Skeletal muscle satellite cell (primary cell): ENCODE measurements at regions not wholly inside any gene's neighbourhood (a gene's known extent, or its start where the extent isn't known, plus 50 kb on each side); places are given as distances from the start of the nearest gene placed in this dataset.

Experiments used
- H3K27me3 ChIP-seq: 2 replicates; pipeline ENCODE4 v1.7.0; 2013; ENCODE audit warnings: low read length; ENCODE audit not compliant: control insufficient read depth, insufficient read depth
- H3K36me3 ChIP-seq: 2 replicates; pipeline ENCODE4 v1.7.0; 2013; ENCODE audit warnings: mild to moderate bottlenecking, control low read depth, low read length; ENCODE audit not compliant: insufficient read depth
- H3K4me1 ChIP-seq: 2 replicates; pipeline ENCODE4 v1.7.0; 2013; ENCODE audit warnings: low read length; ENCODE audit not compliant: control insufficient read depth, insufficient read depth
- H3K4me2 ChIP-seq: 2 replicates; pipeline ENCODE4 v1.7.0; 2013; ENCODE audit warnings: mild to moderate bottlenecking, low read length
- H3K4me3 ChIP-seq: 2 replicates; pipeline ENCODE4 v1.7.0; 2013; ENCODE audit warnings: low read length
- H3K9ac ChIP-seq: 2 replicates; pipeline ENCODE4 v1.7.0; 2013; ENCODE audit warnings: mild to moderate bottlenecking, low read depth, low read length, moderate library complexity
- H3K9me3 ChIP-seq: replicated peaks from 2 replicates; pipeline ENCODE4 v1.7.0; 2013; ENCODE audit warnings: mild to moderate bottlenecking, control low read depth, low read length

GRCh38 chr10:56728349-56728748 lies 367.3 kb upstream of the ZWINT start:
- no peak overlapping the region for H3K9ac ChIP-seq
- no peak overlapping the region for H3K4me2 ChIP-seq
- peaks cover 3% of the 10 kb centered on the region for H3K9me3 ChIP-seq
- H3K4me1 ChIP-seq, result no peaks in the 10 kb centered on the region
- H3K36me3 ChIP-seq, result no peaks in the 10 kb centered on the region
- no peak overlapping the region for H3K4me3 ChIP-seq
- no peaks in the 10 kb centered on the region for H3K27me3 ChIP-seq

DNA sequence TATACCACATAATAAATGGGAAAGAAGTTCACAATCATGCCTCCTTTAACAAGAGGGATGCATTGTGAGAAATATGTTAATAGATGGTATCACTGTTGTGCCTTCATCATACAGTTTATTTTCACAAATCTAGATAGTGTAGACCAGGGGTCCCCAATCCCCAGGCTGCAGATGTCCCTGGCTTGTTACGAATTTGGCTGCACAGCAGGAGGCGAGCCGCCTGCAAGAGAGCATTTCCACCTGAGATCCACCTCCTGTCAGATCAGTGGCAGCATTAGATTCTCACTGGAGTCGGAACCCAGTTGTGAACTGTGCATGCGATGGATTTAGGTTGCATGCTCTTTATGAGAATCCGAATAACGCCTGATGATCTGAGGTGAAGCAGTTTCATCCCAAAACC lies 361.9 kb upstream of the ZWINT start:
- no peaks in the 10 kb centered on the region for H3K27me3 ChIP-seq
- no peak overlapping the region for H3K4me3 ChIP-seq
- H3K4me1 ChIP-seq, result no peaks in the 10 kb centered on the region
- H3K4me2 ChIP-seq, result no peak overlapping the region
- no peaks in the 10 kb centered on the region for H3K9me3 ChIP-seq
- no peak overlapping the region for H3K9ac ChIP-seq
- H3K36me3 ChIP-seq, result no peaks in the 10 kb centered on the region

- no peaks in the 10 kb centered on the region for H3K4me1 ChIP-seq
- H3K36me3 ChIP-seq, result no peaks in the 10 kb centered on the region
- peaks cover 3% of the 10 kb centered on the region for H3K9me3 ChIP-seq
- H3K27me3 ChIP-seq, result no peaks in the 10 kb centered on the region
- no peak overlapping the region for H3K4me2 ChIP-seq
- no peak overlapping the region for H3K4me3 ChIP-seq
- H3K9ac ChIP-seq, result no peak overlapping the region
Observed at GRCh38 chr10:56715262-56715661, 354.2 kb upstream of the ZWINT start.

GRCh38 chr10:56698506-56698905 lies 337.4 kb upstream of the ZWINT start:
- no peaks in the 10 kb centered on the region for H3K27me3 ChIP-seq
- H3K9me3 ChIP-seq, result peaks cover 3% of the 10 kb centered on the region
- no peak overlapping the region for H3K4me2 ChIP-seq
- H3K4me1 ChIP-seq, result no peaks in the 10 kb centered on the region
- no peak overlapping the region for H3K9ac ChIP-seq
- no peak overlapping the region for H3K4me3 ChIP-seq
- H3K36me3 ChIP-seq, result no peaks in the 10 kb centered on the region

GRCh38 chr10:56679578-56679977 lies 318.5 kb upstream of the ZWINT start:
- H3K9me3 ChIP-seq, result no peaks in the 10 kb centered on the region

DNA sequence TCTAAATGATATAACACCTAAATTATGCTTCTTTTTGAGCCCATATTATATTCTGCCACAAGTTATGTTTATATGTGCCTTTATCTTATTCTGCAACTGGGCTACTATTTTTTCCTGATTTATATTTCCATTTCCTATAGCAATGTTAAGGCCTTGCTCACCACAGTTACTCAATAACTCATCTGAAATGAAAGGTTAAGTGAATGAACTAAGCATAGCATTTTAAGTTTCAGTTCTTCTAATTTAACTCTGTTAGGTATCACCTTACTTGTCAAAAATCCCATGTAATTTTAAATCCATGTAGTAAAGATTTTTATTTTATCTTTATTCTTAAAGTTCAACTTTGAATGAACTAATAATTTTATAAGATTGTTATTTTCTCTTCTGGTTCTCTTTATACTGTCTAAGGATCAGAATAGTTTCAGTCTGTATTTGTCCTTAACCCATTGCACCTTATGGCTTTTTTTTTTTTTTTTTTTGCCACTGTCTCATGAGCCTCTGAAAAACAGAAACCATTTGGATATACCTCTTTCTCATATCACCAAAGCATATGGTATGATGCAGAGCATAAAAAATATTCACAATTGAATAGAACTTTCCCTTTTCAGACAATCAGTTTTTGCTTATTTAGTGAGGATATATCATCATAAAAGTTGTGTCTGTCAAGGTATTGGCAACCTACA lies 301.8 kb upstream of the ZWINT start:
- Histone ChIP-seq H3K27me3 (no peaks in the 10 kb centered on the region), H3K4me1 (no peaks in the 10 kb centered on the region), H3K9ac (no peak overlapping the region), H3K4me3 (no peak overlapping the region), H3K9me3 (no peaks in the 10 kb centered on the region), H3K36me3 (no peaks in the 10 kb centered on the region), H3K4me2 (no peak overlapping the region)

More at GRCh38 chr10:56679578-56679977, 318.5 kb upstream of the ZWINT start:
- Histone ChIP-seq H3K4me2 (no peak overlapping the region), H3K36me3 (no peaks in the 10 kb centered on the region), H3K4me1 (no peaks in the 10 kb centered on the region), H3K4me3 (no peak overlapping the region), H3K27me3 (no peaks in the 10 kb centered on the region), H3K9ac (no peak overlapping the region)

GRCh38 chr10:56653289-56653688 lies 292.2 kb upstream of the ZWINT start:
- Histone ChIP-seq H3K4me1 (no peaks in the 10 kb centered on the region), H3K36me3 (no peaks in the 10 kb centered on the region), H3K4me3 (no peak overlapping the region), H3K27me3 (no peaks in the 10 kb centered on the region), H3K9me3 (no peaks in the 10 kb centered on the region), H3K9ac (no peak overlapping the region), H3K4me2 (no peak overlapping the region)

DNA sequence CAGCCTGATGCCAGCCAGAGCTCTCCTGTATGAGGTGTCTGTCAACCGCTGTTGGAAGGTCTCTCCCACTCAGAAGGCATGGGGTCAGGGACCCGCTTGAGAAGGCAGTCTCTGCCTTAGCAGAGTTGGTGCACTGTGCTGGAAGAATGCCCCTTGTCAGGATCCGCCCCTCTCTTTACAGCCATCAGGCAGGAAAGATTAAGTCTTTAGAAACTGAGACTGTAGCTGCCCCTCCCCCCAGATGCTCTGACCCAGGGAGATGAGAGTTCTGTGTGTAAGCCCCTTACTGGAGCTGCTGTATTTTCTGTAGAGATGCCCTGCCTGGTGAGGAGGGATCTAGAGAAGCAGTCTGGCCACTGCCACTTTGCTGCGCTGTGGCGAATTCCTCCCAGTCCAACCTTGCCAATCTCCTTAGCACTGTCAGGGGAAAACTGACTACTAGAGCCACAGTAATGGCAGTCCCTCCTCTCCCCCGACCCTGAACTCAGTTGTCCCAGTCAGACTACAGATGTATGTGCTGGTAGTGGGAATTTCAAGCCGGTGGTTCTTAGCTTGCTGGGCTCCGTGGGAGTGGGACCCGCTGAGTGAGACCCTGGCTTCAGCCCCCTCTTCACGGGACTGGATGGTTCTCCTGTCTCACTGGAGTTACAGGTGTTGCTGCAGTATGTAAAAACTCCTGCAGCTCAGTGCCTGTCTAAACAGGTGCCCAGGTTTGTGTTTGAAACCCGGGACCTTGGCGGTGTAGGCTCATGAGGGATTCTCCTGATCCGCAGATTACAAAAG lies 285.5 kb upstream of the ZWINT start:
- no peaks in the 10 kb centered on the region for H3K27me3 ChIP-seq
- no peak overlapping the region for H3K4me2 ChIP-seq
- H3K4me1 ChIP-seq, result no peaks in the 10 kb centered on the region
- no peaks in the 10 kb centered on the region for H3K36me3 ChIP-seq
- H3K4me3 ChIP-seq, result no peak overlapping the region
- peaks cover 7% of the 10 kb centered on the region for H3K9me3 ChIP-seq
- no peak overlapping the region for H3K9ac ChIP-seq

- H3K27me3 ChIP-seq, result no peaks in the 10 kb centered on the region
- no peak overlapping the region for H3K4me2 ChIP-seq
- H3K9me3 ChIP-seq, result no peaks in the 10 kb centered on the region
- no peaks in the 10 kb centered on the region for H3K4me1 ChIP-seq
- no peaks in the 10 kb centered on the region for H3K36me3 ChIP-seq
- no peak overlapping the region for H3K9ac ChIP-seq
- no peak overlapping the region for H3K4me3 ChIP-seq
Observed at GRCh38 chr10:56633876-56634452, 272.9 kb upstream of the ZWINT start.

GRCh38 chr10:56632537-56632936 lies 271.5 kb upstream of the ZWINT start:
- no peak overlapping the region for H3K4me2 ChIP-seq

DNA sequence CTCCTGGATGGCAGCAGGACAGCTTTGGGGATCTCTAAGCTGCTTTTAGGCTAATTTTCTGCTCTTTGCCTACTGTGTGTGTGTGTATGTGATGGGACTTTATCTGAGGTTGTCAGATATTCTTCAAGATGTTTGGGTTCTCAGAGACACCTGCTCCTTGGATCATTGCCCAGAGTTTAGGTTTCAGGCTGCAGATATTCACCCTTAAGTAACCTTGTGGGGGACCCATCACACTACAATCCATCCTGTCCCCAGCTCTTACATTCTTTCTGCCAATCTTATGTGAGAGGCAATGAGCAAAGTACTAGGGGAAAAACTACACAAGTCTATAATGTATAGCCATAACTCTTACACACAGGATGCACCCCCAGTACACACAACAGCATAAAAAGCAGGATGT lies 263.0 kb upstream of the ZWINT start:
- Histone ChIP-seq H3K4me1 (no peaks in the 10 kb centered on the region), H3K27me3 (no peaks in the 10 kb centered on the region), H3K9ac (no peak overlapping the region), H3K4me3 (no peak overlapping the region), H3K4me2 (no peak overlapping the region), H3K9me3 (peaks cover 6% of the 10 kb centered on the region), H3K36me3 (no peaks in the 10 kb centered on the region)

More at GRCh38 chr10:56632537-56632936, 271.5 kb upstream of the ZWINT start:
- Histone ChIP-seq H3K9me3 (no peaks in the 10 kb centered on the region), H3K4me3 (no peak overlapping the region), H3K27me3 (no peaks in the 10 kb centered on the region), H3K4me1 (no peaks in the 10 kb centered on the region), H3K36me3 (no peaks in the 10 kb centered on the region), H3K9ac (no peak overlapping the region)
